T-helper 1 cell treated with Interleukin-12 subunit alpha and Interleukin-12 subunit beta and Interleukin-4 antibody, amounts not matched to agents 30 μg/mL and 1 μg/mL, for 36 hours (primary cell): ENCODE measurements at regions not wholly inside any gene's neighbourhood (a gene's known extent, or its start where the extent isn't known, plus 50 kb on each side); places are given as distances from the start of the nearest gene placed in this dataset.
"Not testable (repeated sequence)": the region's sequence is repeated elsewhere in the genome, so short reads cannot be mapped to it uniquely, and the experiment has no call there.

ENCODE experiments used
- H3K27ac Mint-ChIP-seq: one replicate; pipeline ENCODE4 v1.8.0; 2021; ENCODE audit warnings: mild to moderate bottlenecking, mixed read lengths
- H3K27me3 Mint-ChIP-seq: one replicate; pipeline ENCODE4 v1.8.0; 2021; ENCODE audit warnings: low read depth, mixed read lengths
- H3K36me3 Mint-ChIP-seq: one replicate; pipeline ENCODE4 v1.8.0; 2021; ENCODE audit warnings: low read depth, mixed read lengths
- H3K4me1 Mint-ChIP-seq: one replicate; pipeline ENCODE4 v1.8.0; 2021; ENCODE audit warnings: low read depth, mixed read lengths
- H3K4me3 Mint-ChIP-seq: one replicate; pipeline ENCODE4 v1.8.0; 2021; ENCODE audit warnings: mild to moderate bottlenecking, moderate library complexity, mixed read lengths
- H3K9me3 Mint-ChIP-seq: one replicate; pipeline ENCODE4 v1.8.0; 2021; ENCODE audit warnings: mixed read lengths

GRCh38 chr9:63774369-63775091 lies 1510.5 kb downstream of the FOXD4L5 start:
- H3K4me1 Mint-ChIP-seq, H3K27ac Mint-ChIP-seq, H3K27me3 Mint-ChIP-seq, H3K36me3 Mint-ChIP-seq, H3K4me3 Mint-ChIP-seq, H3K9me3 Mint-ChIP-seq: not testable (repeated sequence)

- not testable (repeated sequence) for H3K27me3 Mint-ChIP-seq, H3K4me3 Mint-ChIP-seq, H3K9me3 Mint-ChIP-seq, H3K4me1 Mint-ChIP-seq, H3K36me3 Mint-ChIP-seq, H3K27ac Mint-ChIP-seq
These were observed 1522.8 kb downstream of the FOXD4L5 start for GRCh38 chr9:63762230-63762629.

- not testable (repeated sequence) for H3K27ac Mint-ChIP-seq, H3K27me3 Mint-ChIP-seq, H3K4me3 Mint-ChIP-seq, H3K9me3 Mint-ChIP-seq, H3K36me3 Mint-ChIP-seq, H3K4me1 Mint-ChIP-seq
These were observed 1556.0 kb downstream of the FOXD4L5 start for GRCh38 chr9:63729021-63729420.

GRCh38 chr9:63728287-63728686 lies 1556.7 kb downstream of the FOXD4L5 start:
- Mint-ChIP-seq H3K27ac (no peak overlapping the region), H3K36me3 (no peaks in the 10 kb centered on the region), H3K9me3 (no peaks in the 10 kb centered on the region), H3K4me3 (no peak overlapping the region), H3K4me1 (no peaks in the 10 kb centered on the region), H3K27me3 (no peaks in the 10 kb centered on the region)

- H3K4me1 Mint-ChIP-seq, H3K27ac Mint-ChIP-seq, H3K36me3 Mint-ChIP-seq, H3K27me3 Mint-ChIP-seq, H3K4me3 Mint-ChIP-seq, H3K9me3 Mint-ChIP-seq: not testable (repeated sequence)
These were observed 1576.7 kb downstream of the FOXD4L5 start for GRCh38 chr9:63708285-63708684.

- not testable (repeated sequence) for H3K27me3 Mint-ChIP-seq, H3K36me3 Mint-ChIP-seq, H3K4me1 Mint-ChIP-seq, H3K27ac Mint-ChIP-seq, H3K4me3 Mint-ChIP-seq
- H3K9me3 Mint-ChIP-seq = peaks cover 11% of the 10 kb centered on the region
These were observed 1580.6 kb downstream of the FOXD4L5 start for GRCh38 chr9:63704456-63704855.

- H3K4me1 Mint-ChIP-seq, H3K27ac Mint-ChIP-seq, H3K4me3 Mint-ChIP-seq, H3K27me3 Mint-ChIP-seq, H3K36me3 Mint-ChIP-seq: not testable (repeated sequence)
- peaks cover 11% of the 10 kb centered on the region for H3K9me3 Mint-ChIP-seq
These were observed 1581.3 kb downstream of the FOXD4L5 start for GRCh38 chr9:63703670-63704069.

- not testable (repeated sequence) for H3K4me3 Mint-ChIP-seq, H3K4me1 Mint-ChIP-seq, H3K36me3 Mint-ChIP-seq, H3K27me3 Mint-ChIP-seq, H3K27ac Mint-ChIP-seq
- H3K9me3 Mint-ChIP-seq = peaks cover 11% of the 10 kb centered on the region
These were observed 1581.8 kb downstream of the FOXD4L5 start for GRCh38 chr9:63703138-63703665.
